ENCODE measurements at regions not wholly inside any gene's neighbourhood (a gene's known extent, or its start where the extent isn't known, plus 50 kb on each side); places are given as distances from the start of the nearest gene placed in this dataset.

DNA sequence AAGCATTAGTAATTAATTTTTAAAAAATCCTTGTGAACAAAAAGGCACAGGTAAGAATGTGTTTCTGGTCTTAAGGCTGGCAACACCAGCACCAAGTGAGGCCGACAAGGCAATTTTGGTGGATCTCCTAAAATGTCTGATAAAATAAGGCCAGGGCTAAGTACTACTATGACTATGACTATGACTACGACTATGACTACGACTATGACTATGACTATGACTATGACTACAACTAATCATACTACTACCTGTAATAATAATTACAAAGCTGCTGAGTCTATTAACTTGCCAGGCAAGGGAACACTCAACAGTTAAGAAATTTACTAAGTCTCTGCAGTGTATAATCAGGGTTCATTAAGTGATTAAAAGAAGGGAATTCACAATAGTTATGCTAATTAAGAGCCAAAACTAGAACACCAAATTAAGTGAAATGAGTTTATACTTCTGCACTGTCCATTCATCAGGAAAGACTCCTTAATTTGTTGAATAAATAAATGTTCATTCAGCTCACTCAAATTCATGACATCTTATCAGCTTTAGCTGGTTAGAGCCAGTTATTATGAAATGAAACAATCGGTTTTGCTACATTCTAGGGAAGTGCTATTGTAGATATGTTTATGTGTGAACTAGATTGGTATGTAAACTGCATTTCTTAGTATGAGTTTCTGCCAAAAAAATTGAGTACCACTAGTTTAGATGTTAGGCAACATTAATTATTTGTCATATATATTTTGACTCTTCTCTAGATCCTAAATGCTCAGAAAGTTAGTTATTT lies 1626.2 kb upstream of the PCDH20 start:
- no peak for DNase-seq (ENCODE audit: low read depth, low spot score)

DNA sequence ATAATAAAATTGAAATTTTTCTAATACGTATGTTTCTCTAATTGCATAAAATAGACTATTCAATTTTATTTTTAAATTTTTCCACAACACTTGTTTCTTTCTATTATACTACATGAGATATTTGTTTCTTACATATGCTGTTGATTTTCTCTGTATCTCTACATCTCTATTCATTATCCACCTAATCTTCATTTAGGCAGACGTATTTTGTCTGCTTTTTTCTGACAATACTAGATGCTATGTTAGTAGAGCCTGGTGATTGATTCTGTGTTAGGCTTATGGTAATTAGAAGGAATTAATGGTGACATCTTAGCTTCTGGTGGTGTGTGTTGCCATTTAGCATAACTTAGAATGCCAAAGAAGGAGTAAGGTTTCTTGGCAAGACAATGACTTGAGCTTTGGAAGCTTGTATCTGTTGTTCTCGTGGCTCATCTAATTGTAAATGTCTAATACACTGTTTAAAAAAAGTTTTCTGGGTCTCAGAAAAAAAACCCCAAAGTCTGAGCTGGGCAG lies 1610.7 kb upstream of the PCDH20 start:
- DNase-seq (ENCODE audit: low read depth, low spot score): no peak

DNA sequence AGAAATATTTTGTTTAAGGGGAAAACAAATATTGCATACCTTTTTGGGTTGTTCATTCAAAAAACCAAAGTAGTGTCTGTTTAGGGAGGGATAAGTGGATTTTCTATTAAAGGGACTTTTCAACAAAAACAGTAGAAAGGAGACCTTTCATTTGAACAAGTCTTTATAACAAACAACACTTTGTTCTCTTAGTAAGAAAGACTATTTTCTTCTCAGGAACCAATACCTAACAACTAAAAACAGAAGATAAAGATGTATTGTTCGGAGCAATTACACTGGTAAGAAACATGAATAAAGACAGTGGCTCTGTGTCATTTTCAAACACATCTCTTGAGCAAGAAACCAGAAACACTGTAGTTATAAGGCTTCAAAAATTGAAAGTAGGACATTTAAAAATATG lies 1610.1 kb upstream of the PCDH20 start:
- DNase-seq (ENCODE audit: low read depth, low spot score): no peak

DNA sequence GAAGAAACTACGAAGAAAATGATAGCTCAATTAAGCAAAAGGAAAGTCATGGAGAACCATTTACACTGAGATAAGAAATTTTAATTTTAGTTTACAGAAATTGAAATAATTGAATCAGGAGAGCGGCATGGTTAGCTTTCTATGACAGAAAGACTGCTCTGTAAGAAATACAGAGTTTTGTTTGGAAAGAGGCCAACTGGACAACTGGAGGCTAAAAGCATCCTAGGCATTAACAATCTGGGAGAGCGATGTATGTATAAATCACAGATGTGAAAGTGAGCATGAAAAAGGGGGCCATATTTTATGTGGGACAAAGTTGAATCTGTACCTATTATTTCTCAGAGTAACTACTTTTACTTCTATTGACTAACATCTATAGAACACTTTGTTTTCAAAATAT lies 1608.8 kb upstream of the PCDH20 start:
- no peak for DNase-seq (ENCODE audit: low read depth, low spot score)

DNA sequence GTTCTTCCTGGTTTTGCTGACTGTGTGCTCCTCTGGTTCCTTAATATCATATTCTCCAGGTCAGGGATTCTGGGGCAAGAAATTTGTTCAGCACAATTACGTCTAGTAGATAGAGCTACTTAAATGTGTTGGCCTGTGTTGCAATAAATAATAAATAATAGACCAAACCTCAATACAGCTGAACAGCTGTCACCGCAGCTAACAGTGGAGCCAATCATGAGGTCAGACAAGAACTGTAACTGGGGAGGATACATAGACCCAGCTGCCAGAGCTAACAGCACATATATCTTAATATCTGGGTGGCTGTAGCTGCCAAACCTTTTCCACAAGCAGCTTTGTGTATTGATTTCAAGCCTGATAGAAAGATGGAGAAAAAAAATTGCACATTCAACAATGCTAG lies 1596.3 kb upstream of the PCDH20 start:
- no peak for DNase-seq (ENCODE audit: low read depth, low spot score)

DNA sequence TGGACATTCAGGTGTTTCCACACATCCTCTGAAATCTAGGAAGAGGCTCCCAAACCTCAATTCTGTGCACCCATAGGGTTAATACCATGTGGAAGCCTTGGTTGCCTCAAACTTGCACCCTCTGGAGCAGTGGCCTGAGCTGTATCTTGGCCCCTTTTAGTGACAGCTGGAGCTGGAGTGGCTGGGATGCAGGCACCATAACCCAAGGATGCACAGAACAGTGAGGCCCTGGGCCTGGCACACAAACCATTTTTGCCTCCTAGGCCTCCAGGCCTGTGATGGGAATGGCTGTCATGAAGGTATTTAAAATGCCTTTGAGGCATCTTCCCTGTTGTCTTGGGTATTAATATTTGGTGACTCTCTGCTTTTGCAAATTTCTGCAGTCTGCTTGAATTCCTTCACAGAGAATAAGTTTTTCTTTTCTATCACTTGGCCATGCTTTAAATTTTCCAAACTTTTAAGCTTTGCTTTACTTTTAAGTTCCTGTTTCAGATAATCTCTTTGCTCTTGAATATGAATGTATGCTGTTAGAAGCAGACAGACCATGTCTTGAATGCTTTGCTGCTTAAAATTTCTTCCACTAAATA lies 1594.5 kb upstream of the PCDH20 start:
- DNase-seq (ENCODE audit: low read depth, low spot score): no peak

DNA sequence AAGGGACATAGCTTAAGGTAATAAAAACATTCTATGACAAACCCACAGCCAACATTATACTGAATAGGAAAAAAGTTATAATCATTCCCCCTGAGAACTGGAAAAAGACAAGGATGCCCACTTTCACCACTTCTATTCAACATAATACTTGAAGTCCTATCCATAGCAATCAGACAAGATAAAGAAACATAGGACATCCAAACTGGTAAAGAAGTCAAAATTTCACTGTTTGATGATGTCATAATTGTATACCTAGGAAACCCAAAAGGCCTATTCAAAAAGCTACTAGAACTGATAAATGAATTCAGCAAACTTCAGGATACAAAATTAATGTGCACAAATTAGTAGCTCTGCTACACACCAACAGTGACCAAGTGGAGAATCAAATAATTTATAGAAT lies 1590.0 kb upstream of the PCDH20 start:
- DNase-seq (ENCODE audit: low read depth, low spot score): no peak

DNA sequence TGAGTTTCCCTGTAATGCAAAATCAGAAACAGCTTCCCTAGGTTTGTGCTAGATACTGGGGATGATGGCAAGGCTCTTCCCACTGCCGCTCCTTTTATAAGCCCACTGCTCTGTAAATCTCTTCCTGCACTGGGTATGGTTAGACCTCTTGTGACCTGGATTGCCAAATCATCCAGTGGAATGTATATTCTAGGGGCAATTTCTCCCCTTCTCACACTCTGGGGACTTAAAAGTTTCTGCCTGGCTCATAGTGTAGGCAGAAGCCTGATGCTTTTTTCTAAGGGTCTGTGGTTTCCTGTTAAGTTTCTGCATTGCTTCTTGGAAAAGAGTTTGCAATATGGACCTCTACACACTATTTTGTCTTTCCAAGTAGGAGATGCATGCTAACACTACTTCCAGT lies 1582.0 kb upstream of the PCDH20 start:
- no peak for DNase-seq (ENCODE audit: low read depth, low spot score)

DNA sequence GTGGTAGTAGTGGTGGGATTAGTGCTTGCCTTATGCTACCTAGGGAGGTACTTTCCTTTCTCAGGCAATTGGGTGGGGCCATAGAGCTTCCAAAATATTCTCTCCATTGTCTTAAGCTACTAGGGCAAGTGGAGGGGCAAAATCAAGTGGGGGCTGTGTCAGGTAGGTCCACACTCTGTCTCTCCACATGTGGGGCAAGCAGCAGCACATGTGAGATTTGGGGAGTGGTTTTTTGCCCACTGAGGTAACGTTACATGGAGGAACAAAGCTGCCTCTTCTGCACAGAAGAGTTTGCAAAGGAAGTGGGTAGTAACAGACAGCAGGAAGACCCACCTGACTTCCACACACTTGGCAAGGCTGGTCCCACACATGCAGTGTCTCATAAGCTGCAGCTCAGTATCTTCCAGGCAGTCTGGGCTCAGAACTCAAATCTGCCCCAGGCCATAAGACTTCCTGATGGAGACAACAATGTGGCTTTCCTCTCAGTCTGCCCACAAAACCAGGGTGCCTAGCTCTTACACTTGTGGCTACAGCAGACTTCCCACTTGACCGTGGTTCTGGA lies 1581.5 kb upstream of the PCDH20 start:
- DNase-seq (ENCODE audit: low read depth, low spot score): no peak

DNA sequence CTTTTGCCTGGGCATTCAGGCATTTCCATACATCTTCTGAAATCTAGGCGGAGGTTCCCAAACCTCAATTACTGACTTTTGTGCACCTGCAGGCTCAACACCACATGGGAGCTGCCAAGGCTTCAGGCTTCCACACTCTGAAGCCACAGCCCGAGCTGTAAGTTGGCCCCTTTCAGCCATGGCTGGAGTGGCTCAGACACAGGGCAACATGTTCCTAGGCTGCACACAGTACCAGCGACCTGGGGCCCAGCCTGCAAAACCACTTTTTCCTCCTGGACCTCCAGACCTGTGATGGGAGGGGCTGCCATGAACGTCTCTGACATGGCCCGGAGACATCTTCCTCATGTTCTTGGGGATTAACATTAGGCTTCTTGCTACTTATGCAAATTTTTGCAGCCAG lies 1558.2 kb upstream of the PCDH20 start:
- no peak for DNase-seq (ENCODE audit: low read depth, low spot score)

DNA sequence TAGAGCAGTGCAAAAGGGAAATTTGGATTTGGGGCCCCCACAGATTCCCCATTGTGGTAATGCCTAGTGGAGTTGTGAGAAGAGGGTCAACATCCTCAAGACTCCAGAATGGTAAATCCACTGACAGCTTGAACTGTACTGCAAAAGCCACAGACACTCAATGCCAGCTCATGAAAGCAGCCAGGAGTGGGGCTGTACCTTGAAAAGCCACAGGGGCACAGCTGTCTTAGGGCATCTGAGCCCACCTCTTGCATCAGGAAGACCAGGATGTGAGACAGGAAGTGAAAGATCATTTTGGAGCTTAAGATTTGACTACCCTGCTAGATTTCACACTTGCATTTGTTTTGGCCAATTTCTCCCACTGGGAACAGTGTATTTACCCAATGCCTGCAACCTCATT lies 1548.9 kb upstream of the PCDH20 start:
- no peak for DNase-seq (ENCODE audit: low read depth, low spot score)

DNA sequence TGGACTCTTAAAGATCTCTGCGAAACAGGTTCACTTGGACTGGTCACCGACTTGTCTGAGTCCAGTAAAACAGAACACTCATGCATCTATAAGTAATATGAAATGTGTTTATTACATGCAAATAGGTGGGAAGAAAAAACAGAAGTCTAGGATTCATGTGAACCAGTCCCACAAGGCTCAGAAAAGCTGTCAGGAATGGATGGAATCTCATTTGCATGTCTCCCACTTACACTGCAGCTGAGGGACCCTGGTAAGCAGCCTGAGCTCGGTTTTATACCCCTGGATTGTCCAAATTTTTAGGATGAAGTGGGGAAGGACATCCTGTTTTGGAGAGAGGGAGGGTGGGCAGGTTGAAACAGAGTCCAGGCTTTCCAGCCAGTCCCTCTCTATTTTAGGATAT lies 1545.1 kb upstream of the PCDH20 start:
- DNase-seq (ENCODE audit: low read depth, low spot score): no peak

DNA sequence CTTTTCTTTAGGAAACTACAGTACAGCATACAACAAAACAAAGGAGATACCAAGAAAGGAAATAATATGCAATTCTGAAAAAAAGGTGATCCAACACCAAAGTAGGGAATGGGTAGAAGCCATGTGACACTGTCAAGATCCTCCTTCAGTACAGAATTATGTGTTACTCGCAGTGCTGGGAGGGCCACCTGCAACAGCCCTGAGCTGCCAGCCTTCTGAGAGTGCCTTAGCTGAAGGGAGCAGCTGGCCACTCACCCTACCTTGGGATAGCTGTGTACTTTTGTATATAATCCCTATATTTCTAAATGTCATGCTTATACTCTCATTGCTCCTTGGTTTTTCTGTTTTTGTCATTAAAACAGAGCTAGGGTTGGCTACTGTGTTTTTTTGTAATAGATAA lies 1518.2 kb upstream of the PCDH20 start:
- DNase-seq (ENCODE audit: low read depth, low spot score): no peak

DNA sequence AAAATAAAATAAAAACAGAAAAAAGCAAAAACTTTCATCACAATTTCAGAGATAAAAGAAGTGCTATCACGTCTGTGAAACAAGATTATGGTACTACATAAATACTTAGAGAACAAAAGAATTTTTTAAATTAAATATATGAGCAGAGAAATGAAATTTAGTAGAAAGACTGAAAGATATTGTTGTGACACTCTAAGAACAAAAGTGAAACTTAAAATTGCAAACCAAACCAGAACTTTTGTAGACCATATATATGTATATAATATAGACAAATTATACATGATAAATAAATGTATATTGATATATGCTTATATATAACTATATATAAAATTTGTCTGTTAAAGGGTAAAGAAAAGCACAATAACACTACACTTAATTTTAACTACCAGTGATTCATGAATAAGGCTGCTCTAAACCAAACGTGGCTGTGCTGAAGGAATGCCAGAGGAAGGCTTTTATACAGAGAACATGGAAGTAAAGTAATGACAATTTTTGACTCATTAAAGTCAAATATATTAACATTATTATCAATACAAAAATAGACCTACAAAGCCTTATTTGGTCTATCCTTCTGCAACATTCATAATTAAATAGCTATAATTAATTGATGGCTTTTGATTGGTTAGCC lies 1516.7 kb upstream of the PCDH20 start:
- no peak for DNase-seq (ENCODE audit: low read depth, low spot score)

DNA sequence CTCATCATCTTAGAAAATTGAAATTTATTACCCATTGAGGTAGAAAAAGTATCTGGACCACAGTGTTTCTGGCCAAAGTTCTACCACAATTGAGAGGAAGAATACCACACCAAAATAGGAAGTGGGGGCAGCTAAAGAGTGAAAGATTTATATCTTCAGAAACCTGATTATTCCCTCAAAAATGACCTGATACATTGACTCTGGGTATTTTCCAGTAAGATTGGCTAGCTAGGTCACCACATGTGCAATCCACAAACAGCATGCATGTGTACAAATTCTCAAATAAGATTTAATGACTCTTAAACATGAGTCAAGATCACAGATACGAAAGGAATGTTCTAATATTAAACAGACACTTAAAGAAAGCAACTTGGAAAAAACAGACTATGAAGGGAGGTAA lies 1516.2 kb upstream of the PCDH20 start:
- no peak for DNase-seq (ENCODE audit: low read depth, low spot score)

DNA sequence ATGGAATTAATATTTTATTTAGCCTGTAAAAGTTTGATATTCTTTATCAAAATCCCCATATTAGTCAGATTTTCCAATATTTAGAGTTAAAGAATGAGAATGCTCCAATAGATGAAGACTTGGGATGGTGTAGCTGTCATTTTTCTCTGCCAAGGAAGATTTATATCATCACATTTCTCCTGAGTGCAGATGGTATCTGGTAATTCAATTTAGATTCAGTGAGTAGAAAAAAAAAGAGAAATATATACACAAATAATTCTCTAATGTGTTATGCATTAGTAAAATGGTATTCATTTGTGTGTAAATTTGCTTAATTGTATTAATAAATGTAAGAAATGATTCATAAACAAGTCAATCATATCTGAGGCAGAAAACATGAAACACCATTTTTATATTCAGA lies 1508.7 kb upstream of the PCDH20 start:
- DNase-seq (ENCODE audit: low read depth, low spot score): no peak

DNA sequence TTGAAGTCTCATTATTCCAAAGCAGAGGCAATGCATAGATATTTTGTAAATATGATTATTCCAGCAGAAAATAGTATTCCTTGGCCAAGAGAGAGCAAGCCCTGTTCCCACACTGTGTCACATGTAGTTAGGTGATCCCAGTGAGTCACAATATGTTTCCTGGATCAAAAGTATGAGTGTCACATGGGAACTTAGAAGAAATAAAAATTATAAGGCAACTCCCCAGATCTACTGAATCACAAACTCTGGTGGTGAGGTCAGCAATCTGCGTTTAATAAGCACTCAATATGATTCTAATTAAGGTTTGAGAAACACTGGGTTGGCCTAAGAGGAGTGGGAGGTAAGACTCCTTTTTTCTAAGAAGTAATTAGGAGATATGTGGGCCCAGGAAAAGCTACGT lies 1504.5 kb upstream of the PCDH20 start:
- DNase-seq (ENCODE audit: low read depth, low spot score): no peak

DNA sequence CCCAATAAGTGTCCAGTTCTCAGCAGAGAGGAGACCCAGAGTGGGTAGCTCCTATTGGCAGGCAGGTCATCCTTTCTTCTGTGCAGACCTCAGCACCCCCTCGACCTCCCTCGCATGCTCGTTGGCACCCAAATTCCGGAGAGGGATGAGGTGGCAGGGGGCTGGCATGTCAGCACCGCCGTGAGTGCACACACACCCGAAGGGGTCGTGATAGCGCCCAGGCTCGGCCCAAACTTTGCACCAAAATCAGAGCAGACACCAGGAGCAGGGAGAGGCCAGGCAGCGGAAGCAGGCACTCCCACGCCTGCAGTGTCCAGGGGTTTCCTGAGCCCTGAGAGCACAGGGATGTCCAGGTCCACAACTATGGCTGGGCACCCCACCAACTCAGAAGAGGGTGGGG lies 1503.8 kb upstream of the PCDH20 start:
- DNase-seq (ENCODE audit: low read depth, low spot score): no peak

DNA sequence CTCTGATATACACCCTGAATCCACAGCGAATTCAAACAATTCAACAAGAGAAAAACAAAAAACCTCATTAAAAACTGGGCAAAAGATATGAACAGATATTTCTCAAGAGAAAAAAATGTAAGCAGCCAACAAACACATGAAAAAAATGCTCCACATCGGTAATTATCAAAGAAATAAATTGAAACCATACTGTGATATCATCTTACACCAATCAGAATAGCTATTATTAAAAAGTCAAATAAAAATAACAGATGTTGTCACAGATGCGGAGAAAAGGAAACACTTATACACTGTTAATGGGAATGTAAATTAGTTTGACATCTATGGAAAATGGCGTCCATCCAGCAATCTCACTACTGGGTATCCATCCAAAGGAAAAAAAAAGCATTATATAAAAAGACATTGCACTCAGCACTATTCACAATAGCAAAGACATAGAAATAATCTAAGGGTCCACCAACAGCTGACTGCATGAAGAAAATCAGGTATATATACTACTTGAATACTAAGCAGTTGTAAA lies 1495.0 kb upstream of the PCDH20 start:
- DNase-seq (ENCODE audit: low read depth, low spot score): no peak

DNA sequence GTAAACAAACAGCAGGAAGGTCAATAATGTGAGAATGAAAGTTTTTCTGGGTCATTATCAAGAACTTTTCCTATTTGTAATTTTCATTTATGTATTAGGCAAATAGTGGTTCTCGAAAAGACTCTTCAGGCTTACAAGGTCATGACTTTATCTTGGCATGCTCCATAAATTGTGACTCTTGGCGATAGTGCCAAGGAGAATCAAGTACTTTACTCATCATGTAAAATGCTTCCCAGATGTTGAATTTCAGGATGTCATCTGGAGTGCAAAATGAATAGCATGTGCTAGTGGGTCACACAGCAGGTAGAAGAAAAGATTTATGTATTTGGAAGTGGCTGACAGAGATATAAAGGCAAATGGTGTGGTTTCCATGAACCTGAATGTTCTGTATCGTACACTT lies 1492.7 kb upstream of the PCDH20 start:
- DNase-seq (ENCODE audit: low read depth, low spot score): no peak

DNA sequence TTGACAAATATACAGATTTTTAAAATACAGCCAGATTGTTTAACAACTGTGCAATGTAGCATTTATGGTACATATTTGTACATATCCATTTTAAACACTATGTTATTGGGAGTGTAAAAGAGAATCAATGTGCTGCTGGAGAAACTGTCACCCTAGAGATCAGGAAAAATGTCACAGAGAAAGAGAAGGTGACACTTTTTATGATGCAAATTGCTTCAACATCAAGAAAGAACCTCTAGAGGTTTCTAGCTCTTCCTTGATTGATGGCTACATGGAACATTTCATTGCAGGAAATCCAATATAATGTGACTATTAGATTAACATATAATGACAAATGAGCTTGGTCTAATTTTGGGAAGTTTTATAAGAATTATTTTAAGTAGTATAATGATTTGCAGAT lies 1491.2 kb upstream of the PCDH20 start:
- DNase-seq (ENCODE audit: low read depth, low spot score): no peak

DNA sequence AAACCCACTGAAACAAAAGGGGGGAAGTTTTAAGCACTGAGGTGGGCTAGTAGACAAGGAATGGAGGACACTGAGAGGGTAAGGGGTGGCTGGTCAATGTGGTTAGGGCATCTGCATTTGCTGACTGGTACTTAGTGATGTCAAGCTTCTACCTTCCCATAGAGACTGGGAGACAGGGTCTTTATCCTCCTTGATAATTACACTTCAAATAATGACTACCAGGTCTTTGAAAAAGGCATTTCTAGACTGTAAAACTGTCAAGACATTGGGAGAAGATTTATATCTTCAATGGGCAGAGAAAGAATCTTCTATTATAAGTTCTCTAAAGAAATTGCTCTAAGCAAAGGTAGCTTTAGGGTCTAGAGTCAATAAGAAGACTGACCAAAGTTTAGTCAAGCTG lies 1490.8 kb upstream of the PCDH20 start:
- no peak for DNase-seq (ENCODE audit: low read depth, low spot score)

DNA sequence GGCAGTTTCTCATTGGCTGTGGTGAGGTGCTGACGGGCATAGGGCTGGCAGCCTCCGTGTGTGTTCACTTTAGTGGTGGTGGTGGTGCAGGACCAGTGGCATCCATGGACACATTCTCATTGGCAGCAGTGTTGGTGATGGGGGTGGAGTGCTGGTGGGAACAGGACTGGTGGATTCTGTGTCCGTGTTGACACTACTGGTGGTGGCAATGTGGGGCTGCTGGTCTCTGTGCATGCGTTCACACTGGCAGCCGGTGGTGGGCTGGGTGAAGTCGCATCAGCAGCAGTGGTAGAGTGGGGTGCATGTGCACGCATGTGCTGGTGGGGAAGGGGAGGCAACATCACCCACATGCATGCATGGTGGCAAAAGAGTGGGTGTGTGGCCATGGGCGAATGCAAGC lies 1471.4 kb upstream of the PCDH20 start:
- DNase-seq (ENCODE audit: low read depth, low spot score): no peak

Measured in brain pericyte (primary cell).